Lower lobe of right lung (tissue), 2 donors: ENCODE measurements at regions not wholly inside any gene's neighbourhood (a gene's known extent, or its start where the extent isn't known, plus 50 kb on each side); places are given as distances from the start of the nearest gene placed in this dataset.

Source experiments
- ATAC-seq, 2 donors: fragments of 200-7000 bp; cut with Tn5 transposase; one replicate each; pipeline ENCODE4 v1.9.1; 2020 to 2022; ENCODE audit warnings: mild to moderate bottlenecking in 2 of 2, moderate library complexity in 2 of 2
- DNase-seq: peaks from one replicate; pipeline ENCODE4 v3.0.0-alpha.2; 2020
- H3K27ac ChIP-seq: fragments of 200-600 bp; one replicate; pipeline ENCODE4 v1.8.0; 2022
- H3K27me3 ChIP-seq: fragments of 200-600 bp; one replicate; pipeline ENCODE4 v1.8.0; 2022; ENCODE audit warnings: low read depth
- H3K36me3 ChIP-seq: fragments of 200-600 bp; one replicate; pipeline ENCODE4 v1.8.0; 2022; ENCODE audit warnings: mild to moderate bottlenecking
- H3K4me1 ChIP-seq: fragments of 200-600 bp; one replicate; pipeline ENCODE4 v1.8.0; 2022
- H3K4me3 ChIP-seq: fragments of 200-600 bp; one replicate; pipeline ENCODE4 v1.8.0; 2022; ENCODE audit warnings: mild to moderate bottlenecking
- H3K9me3 ChIP-seq: fragments of 200-600 bp; one replicate; pipeline ENCODE4 v1.8.0; 2022
- intact Hi-C: fragments of 100-400 bp; cut with DNase I; formaldehyde crosslinking; loops from one replicate; pipeline ENCODE4 v1.11.0; 2022
- TF ChIP-seq, protein P1 (sequence below): fragments of 200-600 bp; IDR thresholded peaks from one replicate; pipeline ENCODE4 v1.8.0; 2022; ENCODE audit warnings: antibody characterized with exemption, mild to moderate bottlenecking
- donor health status: DM: no; HTN: yes; CAD: no; lungs with severe emphysema.

DNA sequence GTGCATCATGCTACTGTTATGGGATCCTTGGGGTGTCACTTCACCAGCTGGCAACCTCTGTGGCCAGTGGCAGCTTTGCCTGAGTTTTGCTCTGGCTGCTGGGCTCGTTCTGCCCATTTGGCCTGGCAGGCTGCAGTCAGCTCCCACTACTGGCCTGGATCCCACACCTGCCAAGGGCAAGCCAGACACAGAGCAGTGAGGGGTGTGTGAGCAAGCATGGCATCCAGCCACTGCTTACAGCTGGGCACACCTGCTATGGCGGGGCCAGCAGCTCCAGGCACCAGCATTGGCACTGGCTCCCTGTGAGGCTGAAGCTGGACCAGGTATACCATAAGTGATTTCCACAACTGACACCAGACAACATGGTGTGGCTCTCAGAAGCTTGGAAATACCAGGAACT is 183.4 kb downstream of the NPFFR2 start:
- H3K27me3 ChIP-seq = no peaks in the 10 kb centered on the region
- no peak for DNase-seq
- TF ChIP-seq, protein P1, sequence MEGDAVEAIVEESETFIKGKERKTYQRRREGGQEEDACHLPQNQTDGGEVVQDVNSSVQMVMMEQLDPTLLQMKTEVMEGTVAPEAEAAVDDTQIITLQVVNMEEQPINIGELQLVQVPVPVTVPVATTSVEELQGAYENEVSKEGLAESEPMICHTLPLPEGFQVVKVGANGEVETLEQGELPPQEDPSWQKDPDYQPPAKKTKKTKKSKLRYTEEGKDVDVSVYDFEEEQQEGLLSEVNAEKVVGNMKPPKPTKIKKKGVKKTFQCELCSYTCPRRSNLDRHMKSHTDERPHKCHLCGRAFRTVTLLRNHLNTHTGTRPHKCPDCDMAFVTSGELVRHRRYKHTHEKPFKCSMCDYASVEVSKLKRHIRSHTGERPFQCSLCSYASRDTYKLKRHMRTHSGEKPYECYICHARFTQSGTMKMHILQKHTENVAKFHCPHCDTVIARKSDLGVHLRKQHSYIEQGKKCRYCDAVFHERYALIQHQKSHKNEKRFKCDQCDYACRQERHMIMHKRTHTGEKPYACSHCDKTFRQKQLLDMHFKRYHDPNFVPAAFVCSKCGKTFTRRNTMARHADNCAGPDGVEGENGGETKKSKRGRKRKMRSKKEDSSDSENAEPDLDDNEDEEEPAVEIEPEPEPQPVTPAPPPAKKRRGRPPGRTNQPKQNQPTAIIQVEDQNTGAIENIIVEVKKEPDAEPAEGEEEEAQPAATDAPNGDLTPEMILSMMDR = no peak
- H3K4me3 ChIP-seq = no peak overlapping the region
- no peak for ATAC-seq
- H3K36me3 ChIP-seq = no peaks in the 10 kb centered on the region
- no peaks in the 10 kb centered on the region for H3K4me1 ChIP-seq
- no peaks in the 10 kb centered on the region for H3K9me3 ChIP-seq
- H3K27ac ChIP-seq = no peak overlapping the region
- intact Hi-C loops = no loop called here

- Histone ChIP-seq H3K36me3 (no peaks in the 10 kb centered on the region), H3K27ac (no peak overlapping the region), H3K4me1 (no peaks in the 10 kb centered on the region), H3K27me3 (no peaks in the 10 kb centered on the region), H3K9me3 (no peaks in the 10 kb centered on the region), H3K4me3 (no peak overlapping the region)
- ATAC-seq (peak in 1 of 2 donors; percentile 35), DNase-seq (no peak)
- TF ChIP-seq, protein P1 = no peak
- intact Hi-C loops = no loop called here
Measured at GRCh38 chr4:72216539-72217277, 184.9 kb downstream of the NPFFR2 start.

DNA sequence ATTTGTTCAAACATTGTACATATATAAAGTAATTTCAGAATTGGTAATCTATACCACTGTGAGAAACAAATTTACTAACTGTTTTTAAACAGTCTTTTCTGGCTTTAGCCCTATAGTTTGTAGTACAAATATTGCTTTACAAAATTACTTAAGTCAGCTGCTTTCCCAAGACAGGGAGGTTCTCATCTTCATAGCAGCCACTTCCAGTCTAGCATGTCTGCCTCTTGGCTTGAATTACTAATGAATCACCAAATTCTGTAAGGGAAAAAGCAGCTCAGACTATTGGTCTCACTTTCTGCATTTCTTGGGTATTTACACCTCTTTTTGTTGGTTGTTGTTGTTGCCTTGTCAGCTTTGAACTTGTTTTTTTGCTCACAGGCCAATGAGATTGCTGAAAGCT is 187.2 kb downstream of the NPFFR2 start:
- Histone ChIP-seq H3K4me3 (no peak overlapping the region), H3K4me1 (no peaks in the 10 kb centered on the region), H3K36me3 (no peaks in the 10 kb centered on the region), H3K27ac (no peak overlapping the region), H3K27me3 (no peaks in the 10 kb centered on the region), H3K9me3 (no peaks in the 10 kb centered on the region)
- ATAC-seq (no peak), DNase-seq (no peak)
- intact Hi-C loops = no loop called here
- TF ChIP-seq, protein P1 = no peak
